Right lobe of liver (tissue), 6 donors: ENCODE measurements at regions not wholly inside any gene's neighbourhood (a gene's known extent, or its start where the extent isn't known, plus 50 kb on each side); places are given as distances from the start of the nearest gene placed in this dataset.
"Not testable (repeated sequence)": the region's sequence is repeated elsewhere in the genome, so short reads cannot be mapped to it uniquely, and the experiment has no call there.

Experiments
- ATAC-seq, 4 donors: fragments of 200-7000 bp; cut with Tn5 transposase; one replicate each; pipeline ENCODE4 v1.9.1; 2020; ENCODE audit warnings: mild to moderate bottlenecking in 4 of 4, moderate library complexity in 4 of 4
- DNase-seq, 3 donors: peaks; one replicate each; pipeline ENCODE4 v3.0.0-alpha.2; 2020
- H3K27ac ChIP-seq, 3 donors: fragments of 200-600 bp; one replicate each; pipeline ENCODE4 v1.8.0; 2022
- H3K27me3 ChIP-seq, 2 donors: fragments of 200-600 bp; one replicate each; pipeline ENCODE4 v1.8.0; 2022
- H3K36me3 ChIP-seq, 4 donors: fragments of 200-600 bp; sonication (generic) in 1 of 4; one replicate each; pipeline versions ENCODE4 v1.5.1 to v1.8.0; 2017 to 2022; ENCODE audit warnings: control low read depth in 1 of 4
- H3K4me1 ChIP-seq, 4 donors: fragments of 200-600 bp; sonication (generic) in 1 of 4; one replicate each; pipeline versions ENCODE4 v1.5.1 to v1.8.0; 2017 to 2022; ENCODE audit warnings: control low read depth in 1 of 4
- H3K4me3 ChIP-seq, 3 donors: fragments of 200-600 bp; one replicate each; pipeline ENCODE4 v1.8.0; 2022
- H3K9me3 ChIP-seq, 4 donors: fragments of 200-600 bp; sonication (generic) in 1 of 4; one replicate each; pipeline versions ENCODE4 v1.5.1 to v1.8.0; 2017 to 2022; ENCODE audit warnings: control low read depth in 1 of 4
- POLR2A ChIP-seq: fragments of 450-650 bp; IDR thresholded peaks from one replicate; pipeline ENCODE4 v1.6.1; 2017; ENCODE audit warnings: antibody characterized with exemption, mild to moderate bottlenecking
- WGBS: methylation state at CpG from one replicate; pipeline ENCODE4 v1.1.6; 2018; ENCODE audit warnings: low coverage, low lambda C conversion rate; ENCODE audit not compliant: insufficient coverage; ENCODE audit errors: missing lambda C conversion rate; 5-methylcytosine and 5-hydroxymethylcytosine counted together
- intact Hi-C, 2 donors: fragments of 100-400 bp; cut with DNase I; formaldehyde crosslinking; loops; one replicate each; pipeline versions ENCODE4 v1.11.2 to v1.14.1; 2022
- TF ChIP-seq, protein P1 (sequence below), 4 donors: fragments of 200-600 bp in 3 of 4; fragments of 450-650 bp in 1 of 4; IDR thresholded peaks; one replicate each; pipeline versions ENCODE4 v1.5.1 to v1.8.0; 2016 to 2022; ENCODE audit warnings: antibody characterized with exemption in 4 of 4, mild to moderate bottlenecking in 2 of 4
- donor health status: DM: no; HTN: yes; CAD: no.
- donor health status: DM: no; HTN: no; CAD: no.
- donor health status: DM: no; HTN: no; CAD: no.
- donor health status: DM: no; HTN: yes; CAD: no.
- donor health status: DM: no; HTN: yes; CAD: no.

DNA sequence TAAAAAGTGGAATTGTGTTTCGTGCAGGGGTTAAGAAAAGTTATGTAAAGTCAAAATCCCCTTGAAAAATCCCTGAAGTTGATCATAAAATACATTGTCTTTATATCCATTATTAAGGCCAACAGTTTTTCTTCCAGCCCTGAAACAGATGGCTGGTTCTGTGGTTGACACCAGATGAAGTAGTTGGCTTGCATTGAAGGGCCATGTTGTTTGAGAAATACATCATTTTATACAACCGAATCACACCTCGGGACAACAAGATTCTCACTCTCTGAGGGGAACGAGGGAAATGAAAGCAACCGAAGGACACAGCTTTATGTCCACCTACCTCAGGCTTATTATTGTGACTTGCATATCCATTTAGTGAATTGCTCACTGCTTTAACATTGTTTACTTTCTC is 126.0 kb upstream of the MITF start:
- no peaks in the 10 kb centered on the region for H3K27me3 ChIP-seq
- 75% methylated on average over 5 of the region's 5 CpGs for WGBS
- no peaks in the 10 kb centered on the region for H3K4me1 ChIP-seq
- H3K4me3 ChIP-seq, result no peak overlapping the region
- H3K36me3 ChIP-seq, result no peaks in the 10 kb centered on the region
- TF ChIP-seq, protein P1, sequence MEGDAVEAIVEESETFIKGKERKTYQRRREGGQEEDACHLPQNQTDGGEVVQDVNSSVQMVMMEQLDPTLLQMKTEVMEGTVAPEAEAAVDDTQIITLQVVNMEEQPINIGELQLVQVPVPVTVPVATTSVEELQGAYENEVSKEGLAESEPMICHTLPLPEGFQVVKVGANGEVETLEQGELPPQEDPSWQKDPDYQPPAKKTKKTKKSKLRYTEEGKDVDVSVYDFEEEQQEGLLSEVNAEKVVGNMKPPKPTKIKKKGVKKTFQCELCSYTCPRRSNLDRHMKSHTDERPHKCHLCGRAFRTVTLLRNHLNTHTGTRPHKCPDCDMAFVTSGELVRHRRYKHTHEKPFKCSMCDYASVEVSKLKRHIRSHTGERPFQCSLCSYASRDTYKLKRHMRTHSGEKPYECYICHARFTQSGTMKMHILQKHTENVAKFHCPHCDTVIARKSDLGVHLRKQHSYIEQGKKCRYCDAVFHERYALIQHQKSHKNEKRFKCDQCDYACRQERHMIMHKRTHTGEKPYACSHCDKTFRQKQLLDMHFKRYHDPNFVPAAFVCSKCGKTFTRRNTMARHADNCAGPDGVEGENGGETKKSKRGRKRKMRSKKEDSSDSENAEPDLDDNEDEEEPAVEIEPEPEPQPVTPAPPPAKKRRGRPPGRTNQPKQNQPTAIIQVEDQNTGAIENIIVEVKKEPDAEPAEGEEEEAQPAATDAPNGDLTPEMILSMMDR (IDR thresholded peaks at IDR 0.05), result no peak
- no peak for TF ChIP-seq POLR2A
- ATAC-seq, result no peak
- no peaks in the 10 kb centered on the region for H3K9me3 ChIP-seq
- intact Hi-C loops, result no loop called here
- no peak overlapping the region for H3K27ac ChIP-seq
- DNase-seq, result no peak

DNA sequence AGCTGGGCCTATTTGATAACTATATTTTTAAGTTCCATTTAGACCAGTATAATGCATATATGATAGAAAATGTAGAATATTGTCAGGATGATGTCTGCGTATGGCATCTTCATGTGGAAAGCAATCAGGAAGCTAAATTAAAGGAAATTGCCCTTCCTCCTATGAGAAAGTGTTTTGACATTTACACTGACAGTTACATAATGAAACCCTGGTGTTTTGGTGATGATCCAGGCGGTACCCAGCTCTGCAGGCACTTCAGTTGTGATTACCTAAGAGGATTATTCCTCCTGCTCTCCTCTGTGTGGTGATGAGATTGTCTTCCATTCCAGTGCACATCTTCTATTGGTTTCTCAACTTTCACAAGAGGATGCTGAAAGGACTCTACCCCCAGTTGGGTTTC is 126.5 kb upstream of the MITF start:
- ATAC-seq, result no peak
- no peak overlapping the region for H3K27ac ChIP-seq
- 68% methylated on average over 2 of the region's 2 CpGs for WGBS

DNA sequence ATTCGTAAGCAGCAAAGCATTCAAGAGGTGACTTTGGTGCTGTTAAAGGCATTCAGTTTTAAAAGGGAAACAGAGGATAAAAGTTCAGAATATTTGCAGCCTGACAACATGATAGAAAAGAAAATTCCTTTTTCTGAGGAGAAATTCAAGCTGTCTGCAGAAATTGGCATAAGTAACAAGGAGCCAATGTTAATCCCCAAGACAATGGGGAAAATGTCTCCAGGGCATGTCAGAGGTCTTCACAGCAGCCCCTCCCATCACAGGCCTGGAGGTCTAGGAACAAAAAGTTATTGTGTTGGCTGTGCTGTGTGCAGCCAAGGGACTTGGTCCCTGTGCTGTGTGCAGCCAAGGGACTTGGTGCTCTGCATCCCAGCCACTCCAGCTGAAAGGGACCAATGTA is 129.7 kb upstream of the MITF start:
- 31% methylated on average over 1 of the region's 1 CpG for WGBS
- ATAC-seq, H3K27me3 ChIP-seq, H3K4me3 ChIP-seq, H3K36me3 ChIP-seq, H3K4me1 ChIP-seq, intact Hi-C loops, H3K27ac ChIP-seq, DNase-seq, H3K9me3 ChIP-seq: not testable (repeated sequence)

More for the DNA sequence above, 126.5 kb upstream of the MITF start:
- TF ChIP-seq POLR2A, result no peak
- TF ChIP-seq, protein P1 (IDR thresholded peaks at IDR 0.05), result no peak
- intact Hi-C loops, result no loop called here
- Histone ChIP-seq H3K4me3 (no peak overlapping the region), H3K27me3 (no peaks in the 10 kb centered on the region), H3K4me1 (no peaks in the 10 kb centered on the region), H3K36me3 (no peaks in the 10 kb centered on the region), H3K9me3 (no peaks in the 10 kb centered on the region)
- DNase-seq, result no peak

DNA sequence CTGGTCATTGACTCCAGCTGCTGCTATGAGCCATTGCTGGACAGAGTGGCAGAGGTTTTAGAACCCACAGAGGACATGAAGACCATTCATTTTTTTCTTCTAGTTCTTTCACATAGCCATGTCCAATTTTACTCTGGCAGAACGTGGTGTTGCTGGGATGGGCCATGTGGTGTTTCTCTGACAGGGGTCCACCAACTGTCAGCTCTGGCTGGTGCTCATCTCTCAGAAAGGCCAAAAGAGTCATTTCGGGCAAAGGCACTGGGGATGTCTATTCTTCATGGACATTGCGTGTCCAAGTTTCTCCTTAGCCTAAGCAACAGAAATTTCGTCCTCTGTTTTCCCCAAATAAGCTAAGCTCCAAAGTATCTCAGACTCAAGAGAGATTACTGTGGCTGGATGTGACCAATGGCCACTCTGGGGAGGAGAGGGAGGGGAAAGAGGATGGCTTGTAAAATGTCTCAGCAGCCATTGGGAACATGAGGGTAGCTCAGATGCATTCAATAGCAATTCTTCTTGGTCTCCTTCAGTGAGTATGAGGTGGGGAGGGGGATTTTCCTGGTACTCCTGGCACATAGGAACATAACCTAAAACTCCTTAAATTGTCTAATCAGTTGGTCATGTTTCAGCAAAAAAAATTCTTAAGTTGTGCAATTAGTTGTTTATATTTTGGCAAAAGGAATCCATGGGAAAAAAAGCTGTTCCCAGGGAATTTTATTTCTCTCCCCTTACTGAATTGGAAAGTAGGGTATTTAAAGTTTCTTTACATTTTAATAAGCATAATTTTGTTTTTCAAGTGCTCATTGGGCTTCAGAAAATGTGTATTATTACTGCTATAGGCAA is 131.6 kb upstream of the MITF start:
- Histone ChIP-seq H3K4me3 (no peak overlapping the region), H3K36me3 (no peaks in the 10 kb centered on the region), H3K4me1 (no peaks in the 10 kb centered on the region), H3K27me3 (no peaks in the 10 kb centered on the region), H3K9me3 (no peaks in the 10 kb centered on the region), H3K27ac (no peak overlapping the region)
- WGBS, result 78% methylated on average over 4 of the region's 4 CpGs
- TF ChIP-seq POLR2A, result no peak
- TF ChIP-seq, protein P1 (IDR thresholded peaks at IDR 0.05), result no peak
- DNase-seq (no peak), ATAC-seq (no peak)
- intact Hi-C loops, result no loop called here

DNA sequence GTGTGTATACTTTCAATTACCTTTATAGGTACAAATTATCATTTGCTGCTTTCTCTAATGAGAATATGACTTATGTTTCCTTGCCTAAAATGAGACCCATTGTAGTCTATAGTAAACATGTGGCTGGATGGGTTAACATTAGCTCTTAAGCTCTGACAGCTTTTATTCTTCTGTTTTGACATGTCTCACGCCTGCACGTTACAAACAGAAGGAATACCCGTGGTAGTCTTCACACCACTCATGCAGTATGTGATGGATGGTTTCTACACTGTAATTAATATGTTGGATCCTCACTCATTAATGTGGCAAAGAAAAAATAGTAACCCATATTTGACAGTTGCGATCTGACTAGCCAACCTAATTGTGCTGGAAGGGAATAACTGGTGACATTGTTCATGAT is 133.4 kb upstream of the MITF start:
- Histone ChIP-seq H3K36me3 (no peaks in the 10 kb centered on the region), H3K9me3 (no peaks in the 10 kb centered on the region), H3K4me3 (no peak overlapping the region), H3K27me3 (no peaks in the 10 kb centered on the region), H3K4me1 (no peaks in the 10 kb centered on the region), H3K27ac (no peak overlapping the region)
- TF ChIP-seq, protein P1 (IDR thresholded peaks at IDR 0.05), result no peak
- TF ChIP-seq POLR2A, result no peak
- intact Hi-C loops, result no loop called here
- DNase-seq (no peak), ATAC-seq (no peak)
- WGBS, result 70% methylated on average over 4 of the region's 4 CpGs
